PC-9 (cell line): ENCODE measurements at regions not wholly inside any gene's neighbourhood (a gene's known extent, or its start where the extent isn't known, plus 50 kb on each side); places are given as distances from the start of the nearest gene placed in this dataset.

ENCODE experiments used
- CTCF ChIP-seq: fragments of 200-600 bp; sonication (generic); conservative IDR thresholded peaks from 2 replicates; pipeline ENCODE4 v1.6.1; 2017; ENCODE audit warnings: mixed run types, antibody characterized with exemption, mild to moderate bottlenecking, moderate library complexity
- EZH2 ChIP-seq: fragments of 200-600 bp; sonication (generic); IDR thresholded peaks from 2 replicates; pipeline ENCODE4 v1.8.0; 2017; ENCODE audit warnings: antibody characterized with exemption, low read depth

DNA sequence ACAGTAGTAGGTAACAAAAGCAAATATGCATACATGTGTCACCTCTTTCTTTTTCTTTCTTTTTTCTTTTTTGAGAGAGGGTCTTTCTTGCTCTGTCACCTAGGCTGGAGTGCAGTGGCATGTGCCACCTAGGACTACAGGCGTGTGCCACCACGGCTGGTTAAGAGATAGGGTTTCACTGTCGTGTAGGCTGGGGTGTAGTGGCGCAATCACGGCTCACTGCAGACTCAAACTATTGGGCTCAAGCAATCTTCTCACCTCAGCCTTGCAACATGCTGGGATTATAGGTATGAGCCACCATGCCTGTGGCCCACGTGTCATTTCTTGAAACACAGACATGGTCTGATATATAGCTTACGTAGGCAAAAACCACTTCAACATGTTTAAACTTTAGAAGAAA is 397.7 kb upstream of the PMFBP1 start:
- TF ChIP-seq CTCF (no peak), EZH2 (no peak)
